ENCODE measurements at regions not wholly inside any gene's neighbourhood (a gene's known extent, or its start where the extent isn't known, plus 50 kb on each side); places are given as distances from the start of the nearest gene placed in this dataset.

- TF ChIP-seq POLR2A (IDR thresholded peaks at IDR 0.05; ENCODE audit: extremely low read depth, insufficient read length): no peak
- TF ChIP-seq, protein P1, sequence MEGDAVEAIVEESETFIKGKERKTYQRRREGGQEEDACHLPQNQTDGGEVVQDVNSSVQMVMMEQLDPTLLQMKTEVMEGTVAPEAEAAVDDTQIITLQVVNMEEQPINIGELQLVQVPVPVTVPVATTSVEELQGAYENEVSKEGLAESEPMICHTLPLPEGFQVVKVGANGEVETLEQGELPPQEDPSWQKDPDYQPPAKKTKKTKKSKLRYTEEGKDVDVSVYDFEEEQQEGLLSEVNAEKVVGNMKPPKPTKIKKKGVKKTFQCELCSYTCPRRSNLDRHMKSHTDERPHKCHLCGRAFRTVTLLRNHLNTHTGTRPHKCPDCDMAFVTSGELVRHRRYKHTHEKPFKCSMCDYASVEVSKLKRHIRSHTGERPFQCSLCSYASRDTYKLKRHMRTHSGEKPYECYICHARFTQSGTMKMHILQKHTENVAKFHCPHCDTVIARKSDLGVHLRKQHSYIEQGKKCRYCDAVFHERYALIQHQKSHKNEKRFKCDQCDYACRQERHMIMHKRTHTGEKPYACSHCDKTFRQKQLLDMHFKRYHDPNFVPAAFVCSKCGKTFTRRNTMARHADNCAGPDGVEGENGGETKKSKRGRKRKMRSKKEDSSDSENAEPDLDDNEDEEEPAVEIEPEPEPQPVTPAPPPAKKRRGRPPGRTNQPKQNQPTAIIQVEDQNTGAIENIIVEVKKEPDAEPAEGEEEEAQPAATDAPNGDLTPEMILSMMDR (IDR thresholded peaks at IDR 0.05; ENCODE audit: low read depth, low read length): no peak
- TF ChIP-seq MAX (IDR thresholded peaks at IDR 0.05; ENCODE audit: low read depth, low read length): no peak
Observed at GRCh38 chr20:55565096-55565773, 440.1 kb downstream of the CBLN4 start.
